NCI-H2081 treated with DMSO at 0.1 percent for 48 hours (cell line): ENCODE measurements at regions not wholly inside any gene's neighbourhood (a gene's known extent, or its start where the extent isn't known, plus 50 kb on each side); places are given as distances from the start of the nearest gene placed in this dataset.
A peak's percentile ranks its signal among the peaks of the same experiment; 100 is the strongest.
"Not testable (repeated sequence)": the region's sequence is repeated elsewhere in the genome, so short reads cannot be mapped to it uniquely, and the experiment has no call there.

Source experiments
- DNase-seq: peaks from one replicate; lab custom pipeline; 2025; lab: John Stamatoyannopoulos, UW

GRCh38 chr12:16854465-16854864, 248.5 kb upstream of the LMO3 start:
- no peak for DNase-seq

DNA sequence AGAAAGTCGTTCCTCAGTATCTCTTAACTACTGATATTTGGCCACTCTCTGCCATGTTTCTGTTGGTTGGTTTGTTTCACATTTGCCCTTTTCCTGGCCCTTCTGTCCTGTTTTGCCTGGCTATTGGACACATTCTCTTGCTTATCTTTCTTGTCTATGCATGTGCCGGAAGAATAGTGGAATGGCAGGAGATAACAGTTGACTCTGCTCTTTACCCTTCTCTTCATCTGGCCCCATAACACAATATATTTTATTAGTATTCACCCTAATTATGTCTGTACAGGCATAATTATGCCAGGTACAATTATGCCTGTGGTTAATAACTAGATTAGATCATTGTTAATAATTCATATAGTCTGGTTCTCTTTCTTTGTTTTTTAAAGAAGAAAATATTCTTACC, 243.5 kb upstream of the LMO3 start:
- no peak for DNase-seq

DNA sequence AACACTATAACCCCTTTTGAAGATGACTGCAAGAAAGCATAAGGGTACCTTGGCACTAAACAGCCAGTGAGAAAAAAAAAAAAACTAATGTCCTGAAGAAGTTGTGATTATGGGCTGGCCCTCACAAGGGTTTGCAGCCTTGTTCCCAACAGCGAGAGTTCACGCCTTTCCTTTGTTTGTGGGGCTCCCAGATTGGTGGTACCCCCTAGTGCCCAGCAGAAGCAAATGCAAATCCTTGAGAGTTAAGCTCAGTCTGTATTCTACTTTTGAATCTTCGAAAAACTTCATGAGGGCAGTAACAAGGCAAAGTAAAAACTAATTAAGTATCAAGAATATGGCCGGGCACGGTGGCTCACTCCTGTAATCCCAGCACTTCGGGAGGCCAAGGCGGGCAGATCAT, 238.9 kb upstream of the LMO3 start:
- DNase-seq, result no peak

DNA sequence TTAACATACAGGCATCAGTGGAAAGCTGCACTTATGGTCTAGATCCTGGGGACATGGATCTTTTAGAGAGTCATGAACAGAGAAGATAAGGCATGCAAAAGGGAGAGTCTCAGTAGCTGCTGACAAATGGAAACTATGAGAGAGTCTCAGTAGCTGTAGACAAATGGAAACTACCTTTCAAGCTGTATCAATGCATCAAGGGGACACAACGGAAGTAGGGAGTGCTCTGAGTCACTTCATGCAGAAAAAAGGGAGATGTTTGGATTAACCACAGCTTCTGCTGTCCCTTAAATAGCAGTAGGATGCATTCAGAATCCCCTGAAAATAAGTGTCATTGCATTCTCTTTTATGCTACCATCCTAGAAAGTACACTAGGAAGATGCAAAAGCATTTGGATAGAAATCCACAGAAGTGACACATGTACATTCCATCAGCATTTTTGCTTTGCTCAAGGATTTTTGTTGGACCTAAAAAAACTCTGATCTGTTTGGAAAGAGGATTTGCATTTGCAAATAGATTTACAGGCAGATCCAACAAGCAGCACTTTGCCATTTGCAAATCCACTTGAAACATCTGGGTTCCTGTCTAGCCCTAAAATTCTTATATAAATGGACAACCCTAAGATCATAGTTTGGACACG, 227.5 kb upstream of the LMO3 start:
- no peak for DNase-seq

- DNase-seq, result no peak
These were observed 222.9 kb upstream of the LMO3 start for GRCh38 chr12:16828891-16829290.

- no peak for DNase-seq
These were observed 201.8 kb upstream of the LMO3 start for GRCh38 chr12:16807731-16808130.

DNA sequence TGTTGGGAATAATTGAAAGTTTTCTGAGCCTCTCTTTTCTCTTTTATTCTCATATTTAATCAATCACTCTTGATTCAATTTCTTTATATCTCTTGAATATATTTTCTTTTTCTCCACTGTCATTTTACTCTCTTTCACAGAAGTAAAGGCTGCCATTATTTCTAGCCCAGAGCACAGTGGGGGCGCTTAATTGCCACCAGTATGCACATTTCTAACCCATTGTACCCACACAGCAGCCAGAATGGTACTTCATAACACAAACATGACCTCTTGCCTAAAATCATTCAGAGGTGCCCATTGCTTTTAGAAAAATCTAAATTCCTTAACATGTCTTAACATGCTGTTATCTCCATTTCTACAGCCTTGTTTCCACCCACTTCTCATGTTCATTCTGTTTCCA, 190.2 kb upstream of the LMO3 start:
- DNase-seq, result no peak

DNA sequence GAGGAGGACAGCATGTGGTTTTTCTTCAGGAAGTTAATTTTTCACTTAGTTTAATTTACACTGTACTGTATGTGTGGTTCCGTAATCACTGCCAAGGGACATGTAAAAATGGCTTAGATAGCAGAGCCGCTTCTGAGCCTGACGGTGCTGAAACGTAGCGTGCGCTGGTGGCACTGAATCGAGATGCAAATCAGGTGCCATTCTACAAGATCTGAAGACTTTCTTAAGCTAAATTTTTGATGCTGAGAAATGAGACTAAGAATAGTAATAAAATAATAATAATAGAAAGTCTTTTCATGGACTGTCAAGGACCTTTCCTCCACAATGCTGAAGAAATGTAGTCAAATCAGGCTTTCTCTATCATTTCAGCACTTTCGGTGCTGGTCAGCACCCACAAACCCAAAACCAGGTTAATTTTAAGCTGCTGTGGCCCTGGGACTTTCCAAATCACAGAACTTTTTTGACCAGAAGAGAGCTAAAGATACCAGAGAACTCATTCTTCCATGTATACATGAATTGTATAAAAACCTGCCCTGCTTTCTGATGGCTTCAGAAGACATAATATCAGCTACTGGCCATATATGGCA, 183.3 kb upstream of the LMO3 start:
- DNase-seq, result no peak

DNA sequence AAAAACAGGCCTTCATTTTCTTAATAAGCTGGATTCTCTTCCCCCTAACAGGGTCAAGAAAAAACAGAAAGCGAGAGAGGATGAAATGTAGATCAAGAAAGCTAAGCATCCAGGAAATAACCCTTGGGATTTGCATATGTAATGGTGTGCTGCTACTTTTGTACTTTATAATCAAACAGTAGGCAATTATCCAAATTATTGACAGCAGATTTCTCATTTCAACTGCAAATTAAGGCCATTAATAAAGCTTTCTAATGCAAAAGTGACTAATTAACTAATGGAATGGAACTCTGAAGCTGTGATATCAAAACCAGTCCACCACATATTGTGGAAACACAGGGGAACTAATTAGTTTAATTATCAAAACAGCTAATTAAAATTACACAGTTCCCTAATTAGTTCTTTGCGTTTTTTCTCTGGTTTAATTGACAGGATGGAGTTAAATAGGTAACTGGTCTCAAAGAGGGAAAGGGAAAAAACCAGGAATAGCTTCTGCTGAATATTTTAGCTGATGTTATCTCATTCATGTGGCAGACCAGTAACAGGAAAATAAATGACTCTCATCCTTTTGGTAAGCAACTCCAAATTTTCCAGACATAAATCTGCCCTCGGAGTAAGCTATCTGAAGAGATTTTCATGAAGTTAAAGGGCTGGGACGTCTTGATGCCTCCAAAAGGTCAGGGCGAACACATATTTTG, 182.7 kb upstream of the LMO3 start:
- no peak for DNase-seq

DNA sequence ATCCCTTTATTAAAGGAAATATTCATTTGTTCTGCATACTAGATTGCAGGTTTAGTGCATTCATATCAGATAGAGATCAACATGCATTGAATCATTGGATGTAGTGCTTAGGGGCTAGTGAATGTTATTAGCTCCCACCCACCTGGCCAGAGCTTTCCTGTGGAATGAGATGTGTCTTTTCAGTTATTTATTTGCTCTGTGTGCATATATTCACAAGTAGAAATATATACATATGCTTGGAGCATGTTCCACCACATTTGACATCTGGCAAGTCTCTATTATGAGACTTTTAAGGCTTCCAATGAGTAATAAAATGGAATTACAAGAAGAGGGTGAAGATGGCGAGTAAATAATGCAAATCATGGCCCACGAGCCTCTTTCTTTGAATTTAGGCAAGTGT, 180.0 kb upstream of the LMO3 start:
- DNase-seq, result no peak

DNA sequence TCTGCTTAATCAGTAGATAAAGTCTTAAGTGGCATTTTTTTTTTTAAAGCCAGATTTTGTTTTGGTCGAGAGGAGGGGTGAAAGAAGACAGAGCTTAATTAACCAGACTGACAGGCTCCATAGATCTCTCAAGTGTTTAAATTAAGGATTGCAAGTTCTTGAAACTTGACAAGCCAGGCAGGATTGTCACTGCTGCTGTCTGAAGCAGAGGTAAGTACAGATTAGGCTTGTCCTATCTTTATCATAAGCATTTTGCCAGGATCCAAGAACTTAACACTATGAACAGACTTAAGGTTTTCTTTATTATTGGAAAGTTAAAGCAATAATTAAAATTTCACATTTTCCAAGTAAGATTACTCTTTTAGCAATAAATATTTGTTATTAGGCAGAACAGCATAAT, 179.6 kb upstream of the LMO3 start:
- no peak for DNase-seq

DNA sequence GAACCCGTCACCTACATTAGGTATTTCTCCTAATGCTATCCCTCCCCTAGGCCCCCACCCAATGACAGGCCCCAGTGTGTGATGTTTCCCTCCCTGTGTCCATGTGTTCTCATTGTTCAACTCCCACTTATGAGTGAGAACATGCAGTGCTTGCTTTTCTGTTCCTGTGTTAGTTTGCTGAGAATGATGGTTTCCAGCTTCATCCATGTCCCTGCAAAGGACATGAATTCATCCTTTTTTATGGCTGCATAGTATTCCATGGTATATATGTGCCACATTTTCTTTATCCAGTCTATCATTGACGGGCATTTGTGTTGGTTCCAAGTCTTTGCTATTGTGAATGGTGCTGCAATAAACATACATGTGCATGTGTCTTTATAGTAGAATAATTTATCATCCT, 163.2 kb upstream of the LMO3 start:
- DNase-seq, result not testable (repeated sequence)

GRCh38 chr12:16766736-16767135, 160.8 kb upstream of the LMO3 start:
- DNase-seq, result no peak

- no peak for DNase-seq
These were observed 157.9 kb upstream of the LMO3 start for GRCh38 chr12:16763901-16764300.

DNA sequence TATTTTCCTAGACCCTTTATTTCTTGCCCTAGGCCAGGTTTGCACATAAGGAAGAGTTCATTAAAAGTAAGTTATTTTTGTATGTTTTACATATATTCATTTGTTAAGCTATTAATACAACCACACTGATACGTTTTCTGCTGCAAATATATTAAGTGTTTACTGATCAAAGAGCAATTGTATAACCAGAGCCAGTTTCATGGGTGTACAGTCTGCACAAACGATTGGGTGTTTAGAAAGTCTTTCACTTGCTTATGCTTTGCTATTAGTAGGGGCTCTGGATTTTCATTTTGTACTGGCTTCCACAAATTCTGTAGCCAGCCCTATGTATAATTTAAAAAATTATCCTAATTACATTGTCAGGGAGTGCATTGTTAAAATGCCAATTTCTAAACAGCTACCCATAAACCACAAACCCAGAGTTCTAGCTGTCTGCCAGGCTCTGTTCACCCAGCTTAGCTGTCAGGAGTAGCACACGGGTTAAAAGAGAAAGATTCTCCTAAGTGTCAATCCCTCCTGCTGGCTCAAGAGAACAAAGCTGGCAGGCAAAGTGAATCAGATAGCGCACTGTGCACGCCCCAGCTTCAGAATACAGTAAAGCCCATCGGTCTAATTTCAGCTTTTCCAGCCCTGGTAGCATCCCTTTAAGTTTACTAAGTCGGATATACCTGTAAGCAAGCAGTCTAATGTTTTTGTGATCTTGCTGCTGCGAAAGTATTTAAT, 151.0 kb upstream of the LMO3 start:
- DNase-seq, result peak; percentile 18

GRCh38 chr12:16730772-16731171, 124.8 kb upstream of the LMO3 start:
- no peak for DNase-seq

DNA sequence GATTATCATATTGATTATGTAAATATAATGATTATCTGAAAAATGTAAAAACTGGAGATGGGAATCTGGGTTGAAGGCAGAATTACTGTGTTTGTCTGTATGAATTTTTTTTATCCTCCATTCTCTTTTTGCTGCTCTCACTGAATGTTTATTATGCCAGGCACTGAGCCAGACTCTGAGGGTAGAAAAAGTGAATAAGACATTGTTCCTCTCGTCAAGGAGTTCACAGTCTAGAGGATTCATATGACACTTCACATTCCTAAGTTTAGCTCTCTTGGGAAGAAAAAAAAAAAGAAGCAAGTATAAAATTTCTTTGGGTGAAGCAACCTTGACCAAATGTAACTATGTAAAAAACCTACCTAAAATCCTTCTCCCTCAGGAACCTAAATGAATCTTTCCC, 120.9 kb upstream of the LMO3 start:
- no peak for DNase-seq

- DNase-seq, result no peak
These were observed 113.9 kb upstream of the LMO3 start for GRCh38 chr12:16719713-16720416.

DNA sequence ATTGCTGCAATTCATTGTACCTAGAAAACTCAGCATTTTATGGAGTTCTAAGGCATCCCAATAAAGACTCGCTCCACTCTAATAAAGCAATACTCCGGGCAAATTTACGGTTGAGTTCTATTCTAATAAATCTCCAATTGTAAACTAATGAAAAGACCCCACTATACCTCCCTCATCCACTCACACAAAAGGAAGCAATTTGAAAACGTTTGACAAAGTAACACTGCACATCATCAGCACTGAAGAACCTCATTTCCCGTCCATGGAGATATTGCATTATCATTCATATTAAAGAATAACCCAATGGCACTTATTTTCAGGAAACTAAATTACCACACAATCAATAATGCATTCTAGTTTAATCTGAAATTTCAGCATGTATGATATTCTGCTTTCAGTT, 111.0 kb upstream of the LMO3 start:
- DNase-seq, result no peak

DNA sequence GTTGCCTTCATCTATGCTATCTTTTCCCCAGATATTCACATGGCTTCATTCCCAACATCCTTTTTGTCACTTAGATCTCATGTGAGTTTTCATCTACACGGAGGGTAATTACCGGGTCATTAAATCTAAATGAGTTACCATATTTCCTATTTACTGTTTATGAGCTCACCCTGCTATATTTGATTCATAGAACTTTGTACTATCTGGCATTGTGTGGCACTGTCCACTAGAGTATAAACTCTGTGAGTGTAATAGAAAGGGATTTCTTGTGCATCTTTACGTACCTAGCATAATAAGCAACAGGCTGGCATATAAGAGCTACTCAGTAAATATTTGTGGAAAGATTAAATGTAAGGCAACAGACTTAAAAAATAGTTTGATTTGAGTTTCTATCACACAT, 86.1 kb upstream of the LMO3 start:
- no peak for DNase-seq

- DNase-seq, result no peak
These were observed 85.7 kb upstream of the LMO3 start for GRCh38 chr12:16691624-16692023.

- no peak for DNase-seq
These were observed 82.2 kb upstream of the LMO3 start for GRCh38 chr12:16688200-16688599.
